Thyroid gland (tissue), 4 donors: ENCODE measurements at regions not wholly inside any gene's neighbourhood (a gene's known extent, or its start where the extent isn't known, plus 50 kb on each side); places are given as distances from the start of the nearest gene placed in this dataset.

Experiments
- POLR2A ChIP-seq, 2 donors: fragments of 450-650 bp; IDR thresholded peaks; one replicate each; pipeline ENCODE4 v1.6.1; 2017; ENCODE audit warnings: antibody characterized with exemption in 2 of 2, mild to moderate bottlenecking in 2 of 2, moderate library complexity in 1 of 2
- TF ChIP-seq, protein P1 (sequence below), 6 experiments: fragments of 200-600 bp in 3 of 6; fragments of 450-650 bp in 3 of 6; sonication (generic) in 3 of 6; IDR thresholded peaks; one replicate each; pipeline ENCODE4 v1.5.1; 2016 to 2019; ENCODE audit warnings: antibody characterized with exemption in 6 of 6, mild to moderate bottlenecking in 2 of 6, inconsistent platforms in 1 of 6, moderate library complexity in 1 of 6

DNA sequence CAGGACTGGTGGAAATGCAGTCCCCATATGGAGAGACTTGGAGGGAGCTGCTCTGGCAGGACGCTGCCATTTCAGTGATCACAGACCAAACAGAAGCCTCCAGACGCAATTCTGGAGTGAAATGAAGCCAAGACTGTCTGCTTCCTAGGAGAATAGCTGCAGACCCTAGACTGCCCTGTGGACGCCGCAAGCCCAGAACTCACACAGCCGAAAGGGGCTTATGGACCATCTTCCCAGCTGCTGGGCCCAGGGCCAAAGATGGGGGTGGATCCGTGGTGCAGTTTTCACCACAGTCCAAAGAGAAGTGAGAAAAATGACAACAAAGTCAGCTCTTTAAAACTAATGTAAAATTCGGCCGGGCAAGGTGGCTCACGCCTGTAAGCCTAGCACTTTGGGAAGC, 165.7 kb downstream of the CBLN1 start:
- TF ChIP-seq, protein P1, sequence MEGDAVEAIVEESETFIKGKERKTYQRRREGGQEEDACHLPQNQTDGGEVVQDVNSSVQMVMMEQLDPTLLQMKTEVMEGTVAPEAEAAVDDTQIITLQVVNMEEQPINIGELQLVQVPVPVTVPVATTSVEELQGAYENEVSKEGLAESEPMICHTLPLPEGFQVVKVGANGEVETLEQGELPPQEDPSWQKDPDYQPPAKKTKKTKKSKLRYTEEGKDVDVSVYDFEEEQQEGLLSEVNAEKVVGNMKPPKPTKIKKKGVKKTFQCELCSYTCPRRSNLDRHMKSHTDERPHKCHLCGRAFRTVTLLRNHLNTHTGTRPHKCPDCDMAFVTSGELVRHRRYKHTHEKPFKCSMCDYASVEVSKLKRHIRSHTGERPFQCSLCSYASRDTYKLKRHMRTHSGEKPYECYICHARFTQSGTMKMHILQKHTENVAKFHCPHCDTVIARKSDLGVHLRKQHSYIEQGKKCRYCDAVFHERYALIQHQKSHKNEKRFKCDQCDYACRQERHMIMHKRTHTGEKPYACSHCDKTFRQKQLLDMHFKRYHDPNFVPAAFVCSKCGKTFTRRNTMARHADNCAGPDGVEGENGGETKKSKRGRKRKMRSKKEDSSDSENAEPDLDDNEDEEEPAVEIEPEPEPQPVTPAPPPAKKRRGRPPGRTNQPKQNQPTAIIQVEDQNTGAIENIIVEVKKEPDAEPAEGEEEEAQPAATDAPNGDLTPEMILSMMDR (IDR thresholded peaks at IDR 0.05) = no peak
- TF ChIP-seq POLR2A (IDR thresholded peaks at IDR 0.05) = no peak
